Vagina (tissue), 2 donors: ENCODE measurements at regions not wholly inside any gene's neighbourhood (a gene's known extent, or its start where the extent isn't known, plus 50 kb on each side); places are given as distances from the start of the nearest gene placed in this dataset.

Experiments
- CTCF ChIP-seq, 3 experiments: fragments of 450-650 bp in 2 of 3; fragments of 200-600 bp in 1 of 3; sonication (generic) in 1 of 3; IDR thresholded peaks; one replicate each; pipeline ENCODE4 v1.5.1; 2017 to 2019; ENCODE audit warnings: antibody characterized with exemption in 3 of 3, mild to moderate bottlenecking in 2 of 3, moderate library complexity in 2 of 3
- POLR2A ChIP-seq, 2 donors: fragments of 450-650 bp; IDR thresholded peaks; one replicate each; pipeline ENCODE4 v1.6.1; 2017; ENCODE audit warnings: antibody characterized with exemption in 2 of 2, mild to moderate bottlenecking in 2 of 2, moderate library complexity in 2 of 2
- POLR2AphosphoS5 ChIP-seq, 2 donors: sonication (generic); formaldehyde crosslinking; IDR thresholded peaks; one replicate each; pipeline ENCODE4 v1.9.0; 2017; ENCODE audit warnings: antibody characterized with exemption in 2 of 2, mild to moderate bottlenecking in 2 of 2, low read depth in 1 of 2; ENCODE audit not compliant: insufficient read depth in 1 of 2

- TF ChIP-seq CTCF (IDR thresholded peaks at IDR 0.05) (no peak), POLR2AphosphoS5 (IDR thresholded peaks at IDR 0.05; ENCODE audit: insufficient read depth in 1 of 2, low read depth in 1 of 2) (no peak), POLR2A (IDR thresholded peaks at IDR 0.05) (no peak)
Observed at GRCh38 chr7:86947929-86948328, 111.5 kb downstream of the ELAPOR2 start.
